Endothelial cell (in vitro differentiated cells): ENCODE measurements at regions not wholly inside any gene's neighbourhood (a gene's known extent, or its start where the extent isn't known, plus 50 kb on each side); places are given as distances from the start of the nearest gene placed in this dataset.

Experiments used
- DNase-seq: peaks from one replicate; pipeline ENCODE4 v3.0.0; 2021; ENCODE audit warnings: low spot score
- H3K27ac Mint-ChIP-seq: one replicate; pipeline ENCODE4 v1.8.0; 2021; ENCODE audit warnings: mixed read lengths, inconsistent platforms; ENCODE audit not compliant: unreplicated experiment
- H3K27me3 Mint-ChIP-seq: one replicate; pipeline ENCODE4 v1.8.0; 2021; ENCODE audit warnings: mild to moderate bottlenecking, moderate library complexity, mixed read lengths, inconsistent platforms; ENCODE audit not compliant: unreplicated experiment
- H3K36me3 Mint-ChIP-seq: one replicate; pipeline ENCODE4 v1.8.0; 2021; ENCODE audit warnings: mild to moderate bottlenecking, low read depth, mixed read lengths, inconsistent platforms; ENCODE audit not compliant: unreplicated experiment
- H3K4me1 Mint-ChIP-seq: one replicate; pipeline ENCODE4 v1.8.0; 2021; ENCODE audit warnings: mild to moderate bottlenecking, mixed read lengths, inconsistent platforms; ENCODE audit not compliant: unreplicated experiment
- H3K4me3 Mint-ChIP-seq: one replicate; pipeline ENCODE4 v1.8.0; 2021; ENCODE audit warnings: mild to moderate bottlenecking, mixed read lengths, inconsistent platforms; ENCODE audit not compliant: unreplicated experiment
- H3K9me3 Mint-ChIP-seq: one replicate; pipeline ENCODE4 v1.8.0; 2021; ENCODE audit warnings: mixed read lengths, inconsistent platforms; ENCODE audit not compliant: unreplicated experiment
- CTCF ChIP-seq: fragments of 200-600 bp; sonication (generic); IDR thresholded peaks from one replicate; pipeline ENCODE4 v1.5.0; 2021; ENCODE audit warnings: antibody characterized with exemption; ENCODE audit not compliant: unreplicated experiment

GRCh38 chr2:228312172-228312571, 130.7 kb upstream of the SPHKAP start:
- Mint-ChIP-seq H3K27me3 (no peaks in the 10 kb centered on the region), H3K4me3 (no peak overlapping the region), H3K4me1 (no peaks in the 10 kb centered on the region), H3K36me3 (no peaks in the 10 kb centered on the region), H3K9me3 (no peaks in the 10 kb centered on the region), H3K27ac (no peak overlapping the region)
- no peak for DNase-seq
- TF ChIP-seq CTCF, result no peak

GRCh38 chr2:228303960-228304359, 122.5 kb upstream of the SPHKAP start:
- no peak overlapping the region for H3K27ac Mint-ChIP-seq
- no peak overlapping the region for H3K4me3 Mint-ChIP-seq
- no peak for TF ChIP-seq CTCF
- no peaks in the 10 kb centered on the region for H3K4me1 Mint-ChIP-seq
- no peaks in the 10 kb centered on the region for H3K36me3 Mint-ChIP-seq
- DNase-seq, result no peak
- H3K27me3 Mint-ChIP-seq, result peaks cover 2% of the 10 kb centered on the region
- no peaks in the 10 kb centered on the region for H3K9me3 Mint-ChIP-seq

GRCh38 chr2:228283491-228284171, 102.1 kb upstream of the SPHKAP start:
- no peaks in the 10 kb centered on the region for H3K9me3 Mint-ChIP-seq
- H3K4me1 Mint-ChIP-seq, result no peaks in the 10 kb centered on the region
- no peak for TF ChIP-seq CTCF
- H3K4me3 Mint-ChIP-seq, result no peak overlapping the region
- DNase-seq, result no peak
- no peaks in the 10 kb centered on the region for H3K36me3 Mint-ChIP-seq
- peaks cover 3% of the 10 kb centered on the region for H3K27me3 Mint-ChIP-seq
- no peak overlapping the region for H3K27ac Mint-ChIP-seq

DNA sequence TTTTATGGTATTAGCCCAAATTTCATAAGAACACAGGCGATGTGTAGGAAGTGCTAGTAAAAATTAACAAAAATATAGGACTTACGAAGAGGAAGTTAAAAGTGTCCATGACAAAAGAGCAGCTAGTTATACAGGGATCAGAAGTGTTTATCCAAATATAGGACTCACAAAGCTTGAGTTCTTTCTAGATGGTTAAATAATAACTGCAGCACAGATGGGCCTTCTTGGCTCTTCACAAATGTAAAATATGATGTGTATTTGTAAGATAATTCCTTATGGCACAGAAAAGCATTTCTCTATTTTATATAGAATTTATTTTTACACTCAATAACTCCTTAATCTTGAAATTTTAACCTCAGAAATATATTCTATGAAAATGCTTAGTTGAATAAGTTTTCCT, 100.9 kb upstream of the SPHKAP start:
- no peaks in the 10 kb centered on the region for H3K4me1 Mint-ChIP-seq
- TF ChIP-seq CTCF, result no peak
- H3K27me3 Mint-ChIP-seq, result peaks cover 1% of the 10 kb centered on the region
- no peak overlapping the region for H3K4me3 Mint-ChIP-seq
- no peak overlapping the region for H3K27ac Mint-ChIP-seq
- H3K9me3 Mint-ChIP-seq, result no peaks in the 10 kb centered on the region
- no peaks in the 10 kb centered on the region for H3K36me3 Mint-ChIP-seq
- no peak for DNase-seq

GRCh38 chr2:228273159-228273558, 91.7 kb upstream of the SPHKAP start:
- no peaks in the 10 kb centered on the region for H3K36me3 Mint-ChIP-seq
- H3K4me1 Mint-ChIP-seq, result no peaks in the 10 kb centered on the region
- DNase-seq, result no peak
- no peak for TF ChIP-seq CTCF
- no peaks in the 10 kb centered on the region for H3K27me3 Mint-ChIP-seq
- H3K27ac Mint-ChIP-seq, result no peak overlapping the region
- no peaks in the 10 kb centered on the region for H3K9me3 Mint-ChIP-seq
- no peak overlapping the region for H3K4me3 Mint-ChIP-seq
